H9 (cell line): ENCODE measurements at regions not wholly inside any gene's neighbourhood (a gene's known extent, or its start where the extent isn't known, plus 50 kb on each side); places are given as distances from the start of the nearest gene placed in this dataset.

Source experiments
- DNase-seq: peaks from one replicate; pipeline ENCODE4 v3.0.0-alpha.2; 2017
- H2AFZ ChIP-seq: one replicate; pipeline ENCODE4 v1.6.1; 2013; ENCODE audit warnings: mild to moderate bottlenecking, low read length, control low read depth, moderate library complexity
- H2AK5ac ChIP-seq: 2 replicates; pipeline ENCODE4 v1.6.1; 2013; ENCODE audit warnings: low read length, control low read depth, mixed read lengths; ENCODE audit not compliant: insufficient read length
- H2BK120ac ChIP-seq: one replicate; pipeline ENCODE4 v1.6.1; 2013; ENCODE audit warnings: low read depth, mild to moderate bottlenecking, low read length, control low read depth, inconsistent platforms; ENCODE audit not compliant: poor library complexity, severe bottlenecking
- H2BK12ac ChIP-seq: 2 replicates; pipeline ENCODE4 v1.6.1; 2013; ENCODE audit warnings: low read length, control low read depth, mixed read lengths, low read depth; ENCODE audit not compliant: insufficient read length
- H2BK15ac ChIP-seq: 2 replicates; pipeline ENCODE4 v1.6.1; 2013; ENCODE audit warnings: low read depth, low read length, control low read depth
- H2BK20ac ChIP-seq: one replicate; pipeline ENCODE4 v1.6.1; 2013; ENCODE audit warnings: low read depth, mild to moderate bottlenecking, low read length, control low read depth, inconsistent platforms; ENCODE audit not compliant: poor library complexity, severe bottlenecking
- H2BK5ac ChIP-seq: 2 replicates; pipeline ENCODE4 v1.6.1; 2013; ENCODE audit warnings: low read length, control low read depth, mixed read lengths; ENCODE audit not compliant: insufficient read length
- H3K14ac ChIP-seq: 2 replicates; pipeline ENCODE4 v1.6.1; 2013; ENCODE audit warnings: low read length, control low read depth; ENCODE audit not compliant: insufficient read depth
- H3K18ac ChIP-seq: 2 replicates; pipeline ENCODE4 v1.6.1; 2013; ENCODE audit warnings: low read depth, mild to moderate bottlenecking, mixed read lengths, low read length, control low read depth; ENCODE audit not compliant: insufficient read length
- H3K23ac ChIP-seq: 2 replicates; pipeline ENCODE4 v1.6.1; 2013; ENCODE audit warnings: low read length, control low read depth, mixed read lengths, low read depth; ENCODE audit not compliant: insufficient read length
- H3K23me2 ChIP-seq: 2 replicates; pipeline ENCODE4 v1.6.1; 2013; ENCODE audit warnings: low read depth, mild to moderate bottlenecking, mixed read lengths, low read length, control low read depth; ENCODE audit not compliant: insufficient read length, poor library complexity, severe bottlenecking
- H3K27ac ChIP-seq: 2 replicates; pipeline ENCODE4 v1.5.1; 2013; ENCODE audit warnings: low read length, control low read depth, mixed read lengths, low read depth; ENCODE audit not compliant: insufficient read length
- H3K27me3 ChIP-seq: 2 replicates; pipeline ENCODE4 v1.6.1; 2013; ENCODE audit warnings: low read length, control low read depth, inconsistent platforms; ENCODE audit not compliant: insufficient read depth
- H3K4ac ChIP-seq: 2 replicates; pipeline ENCODE4 v1.6.1; 2013; ENCODE audit warnings: low read depth, mild to moderate bottlenecking, control low read depth, inconsistent platforms, low read length, moderate library complexity
- H3K4me1 ChIP-seq: 2 replicates; pipeline ENCODE4 v1.6.1; 2013; ENCODE audit warnings: low read length, control low read depth, inconsistent platforms; ENCODE audit not compliant: insufficient read depth
- H3K4me2 ChIP-seq: 2 replicates; pipeline ENCODE4 v1.6.1; 2013; ENCODE audit warnings: low read length, control low read depth, mixed read lengths; ENCODE audit not compliant: insufficient read length, insufficient read depth
- H3K56ac ChIP-seq: 2 replicates; pipeline ENCODE4 v1.6.1; 2013; ENCODE audit warnings: low read depth, mild to moderate bottlenecking, mixed read lengths, low read length, control low read depth; ENCODE audit not compliant: insufficient read length
- H3K79me1 ChIP-seq: 2 replicates; pipeline ENCODE4 v1.6.1; 2013; ENCODE audit warnings: low read depth, mild to moderate bottlenecking, moderate library complexity, low read length, control low read depth, inconsistent platforms; ENCODE audit not compliant: insufficient read depth, poor library complexity, severe bottlenecking
- H3K79me2 ChIP-seq: 2 replicates; pipeline ENCODE4 v1.6.1; 2013; ENCODE audit warnings: low read length, control low read depth, inconsistent platforms; ENCODE audit not compliant: insufficient read depth
- H3K9ac ChIP-seq: 2 replicates; pipeline ENCODE4 v1.6.1; 2013; ENCODE audit warnings: low read length, control low read depth, mixed read lengths; ENCODE audit not compliant: insufficient read length; ENCODE audit errors: extremely low read depth
- H3K9me3 ChIP-seq: one replicate; pipeline ENCODE4 v1.6.1; 2013; ENCODE audit warnings: low read depth, low read length, inconsistent platforms; ENCODE audit not compliant: control insufficient read depth
- H3T11ph ChIP-seq: one replicate; pipeline ENCODE4 v1.6.1; 2013; ENCODE audit warnings: mild to moderate bottlenecking, low read length, control low read depth, inconsistent platforms
- H4K20me1 ChIP-seq: one replicate; pipeline ENCODE4 v1.6.1; 2013; ENCODE audit not compliant: control insufficient read depth, insufficient read length, insufficient read depth
- H4K5ac ChIP-seq: 2 replicates; pipeline ENCODE4 v1.6.1; 2013; ENCODE audit warnings: low read depth, mild to moderate bottlenecking, mixed read lengths, low read length, control low read depth; ENCODE audit not compliant: insufficient read length
- H4K8ac ChIP-seq: replicated peaks from 2 replicates; pipeline ENCODE4 v1.6.1; 2013; ENCODE audit warnings: low read length, control low read depth, mixed read lengths, low read depth; ENCODE audit not compliant: insufficient read length
- H4K91ac ChIP-seq: 2 replicates; pipeline ENCODE4 v1.6.1; 2013; ENCODE audit warnings: low read depth, mild to moderate bottlenecking, moderate library complexity, mixed read lengths, low read length, control low read depth; ENCODE audit not compliant: insufficient read length
- H3K27ac Mint-ChIP-seq, 3 experiments: 2 replicates in 2 of 3; 3 replicates in 1 of 3; pipeline ENCODE4 v1.8.0; 2020 to 2021; ENCODE audit warnings: mixed read lengths in 3 of 3, mild to moderate bottlenecking in 1 of 3, moderate library complexity in 1 of 3
- H3K27me3 Mint-ChIP-seq: 2 replicates; pipeline ENCODE4 v1.8.0; 2021; ENCODE audit warnings: low read depth, mild to moderate bottlenecking, moderate library complexity, mixed read lengths
- H3K36me3 Mint-ChIP-seq, 3 experiments: 2 replicates in 2 of 3; 3 replicates in 1 of 3; pipeline ENCODE4 v1.8.0; 2020 to 2021; ENCODE audit warnings: low read depth in 3 of 3, mixed read lengths in 3 of 3; ENCODE audit not compliant: insufficient read depth in 1 of 3
- H3K4me1 Mint-ChIP-seq, 2 experiments: 2 replicates each; pipeline ENCODE4 v1.8.0; 2020; ENCODE audit warnings: mixed read lengths in 2 of 2
- H3K4me3 Mint-ChIP-seq, 2 experiments: 2 replicates in 1 of 2; 3 replicates in 1 of 2; pipeline ENCODE4 v1.8.0; 2020 to 2021; ENCODE audit warnings: mild to moderate bottlenecking in 2 of 2, mixed read lengths in 2 of 2, moderate library complexity in 1 of 2
- H3K9me3 Mint-ChIP-seq, 2 experiments: 2 replicates in 1 of 2; 3 replicates in 1 of 2; pipeline ENCODE4 v1.8.0; 2020; ENCODE audit warnings: mild to moderate bottlenecking in 2 of 2, mixed read lengths in 2 of 2, moderate library complexity in 1 of 2
- CTCF ChIP-seq: fragments of 200-600 bp; sonication (generic); conservative IDR thresholded peaks from 3 replicates; pipeline ENCODE4 v1.8.0; 2021; ENCODE audit warnings: antibody characterized with exemption, mild to moderate bottlenecking

- no peak overlapping the region for H3K18ac ChIP-seq
- H3K4me2 ChIP-seq = no peak overlapping the region
- H3K4me1 Mint-ChIP-seq = no peaks in the 10 kb centered on the region
- H3K23me2 ChIP-seq = no peaks in the 10 kb centered on the region
- DNase-seq = no peak
- no peak overlapping the region for H2BK20ac ChIP-seq
- H3K9ac ChIP-seq = no peak overlapping the region
- H2BK5ac ChIP-seq = no peak overlapping the region
- H3K4me3 Mint-ChIP-seq = no peak overlapping the region
- H2AFZ ChIP-seq = no peak overlapping the region
- no peaks in the 10 kb centered on the region for H3K27me3 ChIP-seq
- H3K4me1 ChIP-seq = no peaks in the 10 kb centered on the region
- H3K27ac Mint-ChIP-seq = no peak overlapping the region
- peaks cover 0 to 4% (median 2%) of the 10 kb centered on the region in 3 experiments; a peak in 1 of 7 replicates for H3K36me3 Mint-ChIP-seq
- no peak overlapping the region for H4K5ac ChIP-seq
- no peaks in the 10 kb centered on the region for H4K20me1 ChIP-seq
- H4K91ac ChIP-seq = no peak overlapping the region
- no peak overlapping the region for H3K27ac ChIP-seq
- H2BK120ac ChIP-seq = no peak overlapping the region
- H3K9me3 ChIP-seq = no peaks in the 10 kb centered on the region
- no peak overlapping the region for H2BK12ac ChIP-seq
- peaks cover 5 to 12% of the 10 kb centered on the region in 2 experiments; a peak in 4 of 5 replicates for H3K9me3 Mint-ChIP-seq
- no peaks in the 10 kb centered on the region for H3K27me3 Mint-ChIP-seq
- H3K4ac ChIP-seq = no peak overlapping the region
- no peak overlapping the region for H3K23ac ChIP-seq
- no peak overlapping the region for H2BK15ac ChIP-seq
- no peak overlapping the region for H2AK5ac ChIP-seq
- H3K14ac ChIP-seq = no peak overlapping the region
- no peak overlapping the region for H3K56ac ChIP-seq
- no peak for TF ChIP-seq CTCF
- no peak overlapping the region for H4K8ac ChIP-seq
- no peak overlapping the region for H3T11ph ChIP-seq
- no peaks in the 10 kb centered on the region for H3K79me1 ChIP-seq
- H3K79me2 ChIP-seq = no peaks in the 10 kb centered on the region
These were observed 467.0 kb downstream of the NTRK2 start for GRCh38 chr9:85136507-85136906.
